ENCODE measurements at regions not wholly inside any gene's neighbourhood (a gene's known extent, or its start where the extent isn't known, plus 50 kb on each side); places are given as distances from the start of the nearest gene placed in this dataset.

- 71 to 77% (median 72%) methylated on average over 8 to 9 of the region's 9 CpGs for WGBS, 3 donors
- H3K4me1 ChIP-seq, result no peaks in the 10 kb centered on the region
- ATAC-seq, result no peak
These were observed 107.0 kb downstream of the SHANK2 start for GRCh38 chr11:71145368-71145767.

GRCh38 chr11:71144736-71145135, 107.6 kb downstream of the SHANK2 start:
- 84 to 88% (median 86%) methylated on average over 5 of the region's 5 CpGs for whole genome bisulfite sequencing, 3 donors
- no peaks in the 10 kb centered on the region for H3K36me3 ChIP-seq (ENCODE audit: insufficient read depth in 1 of 2, low read depth in 1 of 2)
- H3K9me3 ChIP-seq, result no peaks in the 10 kb centered on the region
- H3K27ac ChIP-seq, result no peak overlapping the region
- no peak for TF ChIP-seq CTCF (IDR thresholded peaks at IDR 0.05)
- H3K27me3 ChIP-seq (ENCODE audit: insufficient read depth in 3 of 3, low read length in 2 of 3), result peaks cover 0 to 8% (median 2%) of the 10 kb centered on the region in 3 donors
- H3K4me1 ChIP-seq, result no peaks in the 10 kb centered on the region
- ATAC-seq, result no peak
- no peak for DNase-seq
- no peak overlapping the region for H3K4me3 ChIP-seq
- intact Hi-C loops (cut with DNase I), result no loop called here

More at GRCh38 chr11:71145368-71145767, 107.0 kb downstream of the SHANK2 start:
- intact Hi-C loops (cut with DNase I), result no loop called here
- Histone ChIP-seq H3K27me3 (ENCODE audit: insufficient read depth in 3 of 3, low read length in 2 of 3) (peaks cover 0 to 8% (median 0%) of the 10 kb centered on the region in 3 donors), H3K27ac (no peak overlapping the region), H3K4me3 (no peak overlapping the region), H3K36me3 (ENCODE audit: insufficient read depth in 1 of 2, low read depth in 1 of 2) (no peaks in the 10 kb centered on the region), H3K9me3 (no peaks in the 10 kb centered on the region)
- no peak for TF ChIP-seq CTCF (IDR thresholded peaks at IDR 0.05)
- no peak for DNase-seq

GRCh38 chr11:71144010-71144409, 108.4 kb downstream of the SHANK2 start:
- no peak for DNase-seq
- no peak overlapping the region for H3K4me3 ChIP-seq
- no peak for ATAC-seq
- H3K27ac ChIP-seq, result no peak overlapping the region
- intact Hi-C loops (cut with DNase I), result no loop called here
- H3K9me3 ChIP-seq, result no peaks in the 10 kb centered on the region
- peaks cover 0 to 8% (median 2%) of the 10 kb centered on the region in 3 donors for H3K27me3 ChIP-seq (ENCODE audit: insufficient read depth in 3 of 3, low read length in 2 of 3)
- H3K36me3 ChIP-seq (ENCODE audit: insufficient read depth in 1 of 2, low read depth in 1 of 2), result no peaks in the 10 kb centered on the region
- no peak for TF ChIP-seq CTCF (IDR thresholded peaks at IDR 0.05)
- 84 to 91% (median 85%) methylated on average over 5 of the region's 5 CpGs for WGBS, 3 donors
- H3K4me1 ChIP-seq, result no peaks in the 10 kb centered on the region

- Histone ChIP-seq H3K4me1 (no peaks in the 10 kb centered on the region), H3K4me3 (no peak overlapping the region), H3K9me3 (no peaks in the 10 kb centered on the region), H3K27ac (no peak overlapping the region), H3K36me3 (ENCODE audit: insufficient read depth in 1 of 2, low read depth in 1 of 2) (no peaks in the 10 kb centered on the region), H3K27me3 (ENCODE audit: insufficient read depth in 3 of 3, low read length in 2 of 3) (peaks cover 0 to 17% (median 5%) of the 10 kb centered on the region in 3 donors)
- TF ChIP-seq CTCF (IDR thresholded peaks at IDR 0.05), result no peak
- ATAC-seq (no peak), DNase-seq (no peak)
- WGBS, 3 donors, result 56 to 72% (median 70%) methylated on average over 22 of the region's 22 CpGs
- intact Hi-C loops (cut with DNase I), result no loop called here
These were observed 112.0 kb downstream of the SHANK2 start for GRCh38 chr11:71140206-71140919.
